ENCODE measurements at regions not wholly inside any gene's neighbourhood (a gene's known extent, or its start where the extent isn't known, plus 50 kb on each side); places are given as distances from the start of the nearest gene placed in this dataset.

DNA sequence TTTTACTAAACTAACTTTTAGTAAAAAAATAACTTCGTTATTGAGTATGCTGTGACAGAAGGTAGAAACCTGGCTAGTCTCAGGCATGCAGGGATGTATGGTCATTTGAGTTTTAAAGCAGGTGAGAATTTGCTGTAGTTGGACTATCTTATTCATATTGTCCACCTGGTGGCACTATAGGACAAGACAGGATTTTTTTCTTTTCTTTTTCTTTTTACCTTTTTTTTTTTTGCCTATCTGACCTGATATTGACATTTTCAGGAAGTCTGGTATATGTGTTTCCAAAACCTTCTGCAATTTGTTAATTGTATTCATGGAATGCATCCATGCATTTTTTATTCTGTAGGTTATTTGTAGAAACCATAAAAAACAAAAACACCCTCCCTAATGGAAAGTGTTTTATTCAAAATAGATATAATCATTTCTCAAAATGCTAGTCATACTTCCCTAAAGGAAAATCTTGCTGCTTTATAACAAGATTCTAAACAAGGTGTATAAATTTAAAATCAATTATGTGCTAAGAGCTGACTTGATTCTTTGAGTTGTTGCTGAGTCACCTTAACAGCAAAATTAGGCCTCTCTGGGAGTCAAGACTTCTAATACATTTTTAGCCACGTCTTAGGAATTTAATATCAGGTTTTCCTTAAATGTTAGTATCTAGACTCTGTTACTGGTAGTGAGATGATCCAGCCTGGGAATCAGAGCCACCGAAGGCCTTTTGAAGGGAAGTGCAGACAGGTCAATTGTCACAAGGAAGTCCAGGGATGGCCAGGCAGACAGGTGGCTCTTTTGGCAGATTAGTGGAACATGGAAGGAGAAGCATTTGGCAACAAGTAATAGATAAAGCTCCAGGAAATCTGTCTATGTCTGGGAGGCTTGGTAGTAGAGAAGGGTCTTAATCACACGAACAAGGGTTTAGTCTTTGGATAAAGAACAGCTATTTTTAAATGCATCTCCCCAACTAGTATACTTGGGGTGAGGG is 201.3 kb upstream of the GNPDA2 start:
- peak in 1 of 2 donors; percentile 21 for DNase-seq

DNA sequence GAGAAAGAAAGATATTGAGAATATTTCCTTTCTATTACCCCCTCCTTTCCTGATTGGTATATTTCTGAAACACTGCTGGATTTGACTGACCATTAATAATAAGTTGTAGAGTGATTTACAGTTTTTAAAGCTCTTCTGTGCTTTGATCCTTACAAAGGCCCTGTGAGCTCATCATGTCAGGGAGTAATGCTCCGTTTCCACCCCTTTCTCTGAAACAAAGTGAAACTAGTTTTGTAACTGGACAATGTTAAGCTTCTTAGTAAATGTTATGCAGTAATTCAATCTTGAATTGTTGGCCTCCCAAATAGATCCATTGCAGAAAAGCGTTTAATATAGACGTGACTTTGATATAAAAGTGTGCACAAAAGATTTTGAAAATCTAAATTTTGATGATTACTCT is 190.1 kb upstream of the GNPDA2 start:
- DNase-seq, result peak in 1 of 2 donors; percentile 12

DNA sequence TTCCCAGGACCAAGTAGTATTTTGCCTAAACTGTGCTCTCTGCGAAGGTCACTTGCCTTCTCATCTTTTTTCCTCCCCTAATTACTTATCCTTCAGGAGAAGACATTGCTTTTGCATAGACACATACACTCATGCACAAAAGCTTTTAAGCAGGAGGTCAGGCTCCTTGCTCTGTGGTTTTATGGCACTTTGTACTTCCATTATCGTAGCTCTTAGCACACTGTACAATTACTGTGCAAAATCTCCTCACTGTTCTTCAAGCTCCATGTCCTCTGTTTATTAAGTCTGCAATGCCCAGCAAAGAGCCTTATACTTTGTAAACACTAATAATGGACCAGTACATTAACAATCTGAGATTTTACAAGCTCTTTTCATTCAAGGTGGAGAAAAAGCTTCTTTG is 188.4 kb upstream of the GNPDA2 start:
- peak in 1 of 2 donors; percentile 1 for DNase-seq

DNA sequence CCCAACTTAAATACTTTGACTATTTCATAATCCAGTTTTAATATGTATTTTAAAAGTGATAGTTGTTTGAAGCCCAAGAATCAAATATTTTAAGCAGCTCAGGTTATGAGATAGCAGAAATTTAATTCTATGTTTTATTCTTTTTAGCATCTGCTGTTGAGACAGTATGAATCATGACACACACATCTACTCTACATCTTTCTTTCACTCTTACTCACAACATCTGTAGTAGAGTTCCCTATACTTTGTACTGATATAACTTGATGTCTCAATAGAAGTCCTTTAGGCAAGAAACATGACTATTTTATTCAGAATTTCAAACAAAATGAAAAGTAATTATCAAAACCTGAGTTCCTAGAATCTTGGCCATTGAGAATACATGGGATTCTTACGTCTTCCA is 187.9 kb upstream of the GNPDA2 start:
- no peak for DNase-seq

DNA sequence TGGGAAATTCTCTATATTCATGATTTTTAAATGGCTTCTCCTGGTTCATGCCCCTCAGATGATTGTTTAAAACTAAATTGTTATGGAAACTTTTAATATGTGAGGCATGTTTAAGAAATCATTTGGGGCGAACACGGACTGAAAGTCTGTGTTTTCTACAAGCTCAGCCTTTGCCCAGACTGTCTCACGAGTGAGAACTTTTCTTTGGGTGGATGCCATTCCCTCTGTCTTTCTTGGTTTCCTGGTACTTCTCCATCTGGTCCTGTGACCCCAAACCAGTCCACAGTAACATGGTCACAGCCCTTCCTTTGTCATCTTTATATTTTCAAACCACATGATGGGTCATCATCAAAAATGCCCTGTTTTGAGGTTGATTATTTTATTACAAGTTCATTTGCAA is 186.6 kb upstream of the GNPDA2 start:
- DNase-seq, result no peak

DNA sequence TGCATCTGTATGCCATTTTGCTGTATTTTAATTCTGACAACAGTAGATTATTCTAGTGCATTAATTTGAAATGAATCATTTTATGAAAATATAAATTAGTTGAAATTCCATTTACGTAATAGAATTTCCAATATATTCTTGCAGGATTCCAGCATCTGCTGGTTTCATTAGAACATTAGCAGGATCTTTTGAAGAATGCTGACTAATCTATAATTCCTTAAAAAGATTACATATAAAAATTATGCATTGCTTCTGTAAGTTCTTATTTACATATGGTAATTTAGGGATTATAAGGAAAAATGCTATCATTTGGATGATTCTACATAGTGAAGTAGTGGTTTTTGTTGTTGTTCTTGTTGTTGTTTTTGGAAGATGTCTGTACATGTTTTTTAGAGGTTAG is 182.2 kb upstream of the GNPDA2 start:
- DNase-seq, result no peak

DNA sequence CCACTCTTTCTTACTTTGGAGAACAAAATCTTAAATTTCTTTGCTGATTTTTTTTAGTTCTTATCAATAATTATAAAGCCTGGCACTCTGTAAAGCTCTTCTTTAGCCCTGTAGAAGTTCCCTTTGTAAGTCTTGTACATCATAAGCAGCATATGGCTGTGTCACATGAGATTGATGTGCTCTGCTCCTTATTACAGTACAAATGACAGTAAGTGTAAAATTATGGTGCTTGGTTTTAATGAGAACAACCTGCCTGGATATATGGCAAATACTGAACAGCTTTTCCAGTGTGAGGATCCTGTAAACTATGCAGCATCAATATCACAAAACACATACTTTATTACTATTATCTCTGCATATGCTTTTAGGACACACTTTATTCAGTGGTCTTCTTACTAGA is 145.9 kb upstream of the GNPDA2 start:
- no peak for DNase-seq

DNA sequence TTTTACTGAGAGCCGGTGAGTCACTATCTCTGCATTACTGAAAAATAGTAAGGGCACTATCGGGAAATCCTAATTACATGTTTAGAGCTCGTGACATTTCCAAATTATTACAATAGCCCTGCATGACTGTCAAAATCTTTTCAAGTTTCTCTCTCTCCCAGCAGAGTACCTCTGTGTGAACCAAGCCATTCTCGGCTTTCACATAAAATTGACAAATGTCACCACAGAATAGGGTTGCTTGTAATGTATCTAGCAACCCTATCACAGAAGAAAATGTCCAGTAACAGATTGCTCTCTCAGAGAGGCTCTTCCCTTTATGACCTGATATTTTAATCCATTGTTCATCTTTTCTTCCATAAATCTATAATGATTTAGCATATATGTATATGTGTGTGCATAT is 144.8 kb upstream of the GNPDA2 start:
- no peak for DNase-seq

DNA sequence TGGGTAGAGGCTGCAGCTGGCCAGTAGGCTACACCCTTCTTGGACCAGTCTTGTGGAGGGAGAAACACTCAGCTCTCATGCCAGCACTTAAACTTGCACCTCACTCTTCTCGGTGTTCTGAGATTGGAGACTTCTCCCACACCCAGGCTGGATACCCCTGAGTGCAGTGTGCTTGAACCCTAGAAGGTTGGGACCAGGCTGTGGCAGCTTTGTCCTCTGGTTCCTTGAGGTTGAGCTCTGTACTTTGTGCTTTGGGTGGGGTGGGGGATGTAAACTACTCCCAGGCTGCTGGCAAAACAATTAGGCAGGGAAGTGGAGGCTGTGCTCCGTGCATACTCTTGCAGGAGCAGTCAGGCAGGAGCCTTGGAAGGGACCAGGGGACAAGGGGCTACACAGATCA is 143.6 kb upstream of the GNPDA2 start:
- DNase-seq, result no peak

DNA sequence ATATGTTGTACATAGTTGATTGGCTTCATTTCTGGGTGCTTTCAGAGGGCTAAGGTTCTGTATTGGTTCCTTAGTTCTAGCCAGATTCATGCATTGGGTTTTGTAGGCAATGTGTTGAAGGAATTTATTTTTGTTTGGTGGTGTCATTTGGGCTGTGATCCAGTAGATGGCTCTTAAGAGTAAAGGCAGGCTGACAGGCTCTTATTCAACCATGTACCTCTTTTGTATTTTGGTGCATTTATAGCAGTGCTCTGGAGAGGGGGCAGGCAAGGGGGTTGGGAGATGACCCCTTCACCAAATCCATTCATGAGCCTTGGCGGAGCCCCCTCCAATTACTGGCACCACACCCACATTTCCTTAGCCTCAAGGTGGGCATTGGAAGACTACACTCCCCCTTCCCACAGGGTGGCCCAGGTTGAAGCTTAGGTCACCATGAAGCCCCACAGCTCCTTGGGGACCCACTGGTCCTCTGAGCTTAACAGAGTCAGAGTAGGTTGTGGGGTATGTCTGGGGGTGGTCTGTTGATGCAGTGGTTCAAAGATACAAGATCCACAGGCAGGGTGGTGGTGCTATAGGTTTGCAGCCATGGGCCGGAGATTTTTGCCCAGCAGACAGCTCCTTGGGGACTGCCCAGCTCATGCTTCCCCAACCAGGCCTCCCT is 143.0 kb upstream of the GNPDA2 start:
- DNase-seq, result no peak

DNA sequence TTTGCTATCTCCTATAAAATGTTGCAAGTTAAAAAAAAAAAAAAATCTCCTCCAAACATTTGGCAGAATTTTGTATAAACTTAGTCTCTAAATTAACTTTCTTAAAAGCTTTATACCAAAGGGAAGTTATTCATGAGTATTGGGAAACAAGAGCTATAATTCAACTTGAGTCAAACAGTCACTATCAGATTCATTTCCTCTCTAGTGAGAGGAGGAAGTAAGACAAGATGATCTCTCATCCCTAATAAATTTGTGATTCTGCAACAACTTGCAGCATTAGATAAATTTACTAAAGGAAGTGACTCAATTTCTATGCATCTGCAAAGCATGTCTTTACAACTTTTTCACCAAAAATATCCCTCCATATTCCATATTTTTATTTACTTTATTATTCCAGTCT is 135.4 kb upstream of the GNPDA2 start:
- no peak for DNase-seq

DNA sequence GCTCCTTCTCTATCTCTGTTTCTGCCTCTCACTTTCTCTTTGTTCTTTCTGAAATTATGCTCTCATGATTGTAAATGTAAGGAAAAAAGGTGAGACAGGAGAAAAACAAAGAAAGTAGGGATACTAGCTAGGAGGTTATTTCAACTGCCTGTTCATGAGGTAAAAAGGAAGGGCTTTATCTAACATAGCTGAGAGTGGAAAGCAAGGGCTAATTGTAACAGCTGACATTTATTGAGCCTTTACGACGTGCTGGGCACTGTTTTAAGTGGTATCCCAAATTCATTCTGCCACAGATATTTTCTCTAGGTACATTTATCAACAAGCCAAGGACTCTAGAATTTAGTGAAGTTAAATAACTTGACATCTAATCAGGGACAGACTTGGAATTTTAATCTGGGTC is 133.1 kb upstream of the GNPDA2 start:
- no peak for DNase-seq

DNA sequence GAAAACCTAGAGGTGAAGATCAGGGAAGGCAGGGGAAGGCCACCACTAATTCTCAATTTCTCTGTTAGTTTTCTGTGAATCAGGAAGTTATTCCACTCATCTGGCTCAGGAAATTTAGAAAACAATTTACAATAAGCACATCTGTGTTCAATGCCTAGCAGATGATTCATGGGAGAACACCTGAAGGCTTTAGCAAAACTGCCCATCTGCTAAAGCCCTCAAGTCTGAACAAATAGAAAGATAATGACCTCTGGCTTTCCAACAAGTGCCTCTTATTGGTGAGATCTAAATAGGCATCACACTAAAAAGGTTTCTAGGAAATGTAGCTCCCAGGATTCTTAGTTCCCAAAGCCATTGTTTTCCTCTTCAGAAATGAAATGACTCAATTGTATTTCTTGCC is 122.1 kb upstream of the GNPDA2 start:
- no peak for DNase-seq

DNA sequence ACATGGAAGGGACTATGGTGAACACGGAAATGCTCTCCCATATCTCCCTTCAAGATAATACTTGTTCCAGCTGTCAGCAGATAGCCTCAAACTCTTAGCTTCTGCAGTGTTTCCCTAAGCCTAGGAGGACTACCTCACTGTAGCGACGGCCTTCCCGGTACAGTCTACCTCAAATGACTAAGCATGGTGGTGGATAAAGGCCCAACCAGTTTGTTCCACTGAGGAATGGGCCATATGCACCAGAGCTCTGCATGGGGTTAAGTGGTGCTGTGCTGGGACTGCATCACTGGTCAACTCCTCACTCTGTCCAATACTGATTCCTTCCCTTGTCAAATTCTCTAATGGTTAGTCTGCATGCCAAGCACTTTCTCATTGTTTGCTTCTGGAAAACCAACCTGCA is 119.6 kb upstream of the GNPDA2 start:
- no peak for DNase-seq

DNA sequence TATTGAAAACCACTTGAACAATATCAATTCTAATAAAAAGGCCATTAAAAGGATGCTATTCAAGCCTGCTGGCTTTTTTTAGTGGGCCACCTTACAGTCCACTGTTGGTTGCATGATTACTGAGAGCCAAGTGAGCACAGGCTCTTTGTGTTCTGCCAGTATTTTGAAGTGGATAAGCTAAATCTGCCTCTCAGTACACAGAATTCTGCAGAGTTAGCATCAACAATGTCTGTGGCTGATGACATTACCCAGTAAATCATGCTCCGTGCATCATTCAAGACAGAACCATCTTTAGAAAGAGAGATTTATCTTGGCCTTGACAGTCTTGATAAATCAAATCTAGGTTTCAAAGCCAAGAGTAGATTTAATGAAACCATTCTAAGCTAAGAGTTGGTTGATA is 119.0 kb upstream of the GNPDA2 start:
- DNase-seq, result no peak

DNA sequence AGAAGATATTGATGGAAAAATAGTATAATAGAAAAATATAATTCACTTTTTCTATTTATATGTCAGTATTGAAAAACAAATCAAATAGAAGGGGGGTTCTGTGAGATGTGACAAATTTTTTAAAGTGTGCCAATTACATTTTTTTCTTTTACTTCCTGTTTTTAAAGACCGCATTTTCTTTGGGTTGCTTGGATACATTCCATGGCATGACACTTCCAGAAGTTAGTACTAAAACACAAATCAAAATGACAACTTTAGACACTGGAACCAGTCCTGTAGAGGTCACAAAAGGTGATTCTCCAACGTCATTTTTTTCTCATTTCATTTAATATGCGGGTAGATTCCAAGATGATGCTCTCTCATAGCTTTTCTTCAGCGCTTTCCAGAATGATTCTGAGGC is 116.2 kb upstream of the GNPDA2 start:
- DNase-seq, result no peak

DNA sequence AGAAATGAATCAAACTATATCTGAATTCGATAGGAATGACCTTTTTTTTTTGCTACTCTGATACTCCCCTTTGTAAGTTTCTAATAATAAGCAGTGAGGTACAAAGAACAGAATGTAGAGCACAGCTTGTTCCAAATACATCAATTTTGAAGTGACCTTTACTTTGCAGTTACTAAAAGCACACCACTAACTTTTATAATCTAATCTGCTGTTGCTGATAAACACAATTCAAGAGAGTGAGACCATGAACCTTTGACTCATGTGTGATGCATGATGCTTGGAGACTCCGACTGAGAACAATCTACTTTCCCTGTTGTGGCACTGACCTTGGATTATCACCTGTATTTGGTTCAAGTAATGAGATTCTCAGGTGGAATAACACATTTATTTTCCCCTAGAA is 91.6 kb upstream of the GNPDA2 start:
- DNase-seq, result no peak

DNA sequence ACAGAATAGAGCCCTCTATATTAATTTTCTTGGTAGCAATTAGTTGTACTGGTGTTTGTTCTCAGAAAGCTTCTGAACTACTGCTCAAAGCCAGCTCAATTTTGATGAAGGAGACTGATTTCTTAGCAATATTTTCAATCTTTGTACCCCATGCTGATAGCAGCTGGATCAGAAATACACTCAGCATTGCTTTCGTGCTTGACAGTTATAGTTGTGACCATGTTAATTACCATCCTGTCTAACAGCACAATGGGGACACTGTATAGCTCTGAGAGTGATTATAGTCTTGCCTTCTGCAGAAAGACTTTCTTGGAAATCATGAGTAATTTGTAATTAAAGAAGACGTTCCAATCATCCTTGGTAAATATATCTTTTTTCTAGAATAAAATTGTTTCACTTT is 79.7 kb upstream of the GNPDA2 start:
- DNase-seq, result no peak

DNA sequence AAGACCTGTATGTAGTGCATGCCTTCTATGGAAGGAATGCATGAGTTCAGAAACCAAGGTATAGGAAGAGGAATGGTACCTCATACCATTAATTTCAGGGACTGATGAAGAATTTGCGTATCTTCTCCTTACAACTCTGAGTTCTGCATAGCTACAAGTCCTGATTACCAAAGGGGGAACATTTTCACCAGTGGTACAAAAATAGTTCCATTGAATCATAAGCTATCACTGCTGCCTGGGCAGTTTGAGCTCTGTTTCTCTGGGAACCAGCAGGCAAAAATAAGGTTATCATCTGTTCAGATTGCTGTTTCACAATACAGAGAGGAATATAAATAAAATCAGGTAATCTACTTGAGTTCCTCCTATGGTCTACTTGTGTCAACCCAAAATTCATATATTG is 77.9 kb upstream of the GNPDA2 start:
- no peak for DNase-seq

DNA sequence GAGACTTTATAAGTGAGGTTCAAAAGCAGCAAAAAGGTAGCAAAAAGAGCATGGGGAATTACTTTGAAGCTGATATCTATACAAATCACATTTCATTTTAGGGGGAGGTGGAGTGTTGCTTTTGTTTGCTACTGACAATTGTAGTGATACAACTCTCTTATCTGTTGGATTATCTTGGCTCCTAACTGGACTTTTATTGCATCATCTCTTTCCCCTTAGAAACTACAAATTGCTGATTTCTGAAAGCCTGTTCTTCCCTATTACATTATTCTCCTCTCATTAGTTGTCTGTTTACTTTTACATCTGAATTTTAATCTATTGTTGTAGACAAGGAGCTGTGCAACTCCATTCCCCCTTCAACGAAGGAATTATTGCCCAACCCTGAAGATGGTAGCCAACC is 75.0 kb upstream of the GNPDA2 start:
- DNase-seq, result no peak

DNA sequence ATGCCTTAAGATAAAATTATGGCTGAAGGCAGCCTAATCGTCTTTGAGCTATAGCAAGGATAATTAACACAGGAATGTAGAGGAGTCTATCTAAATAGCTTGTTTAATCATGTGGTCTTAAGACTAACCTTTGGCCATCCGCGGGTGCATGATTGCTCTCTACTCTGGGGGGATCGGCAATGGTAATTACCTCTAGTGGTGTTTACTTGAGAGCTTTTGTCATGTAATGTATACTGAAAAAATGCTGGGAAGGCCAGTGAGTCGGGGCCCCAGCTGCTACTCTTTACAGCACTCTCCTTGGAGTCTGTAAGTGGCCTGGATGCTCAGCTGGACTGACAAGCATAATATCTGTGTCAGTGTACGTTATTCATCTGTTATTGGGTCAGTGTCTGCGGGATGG is 65.5 kb upstream of the GNPDA2 start:
- DNase-seq, result no peak

DNA sequence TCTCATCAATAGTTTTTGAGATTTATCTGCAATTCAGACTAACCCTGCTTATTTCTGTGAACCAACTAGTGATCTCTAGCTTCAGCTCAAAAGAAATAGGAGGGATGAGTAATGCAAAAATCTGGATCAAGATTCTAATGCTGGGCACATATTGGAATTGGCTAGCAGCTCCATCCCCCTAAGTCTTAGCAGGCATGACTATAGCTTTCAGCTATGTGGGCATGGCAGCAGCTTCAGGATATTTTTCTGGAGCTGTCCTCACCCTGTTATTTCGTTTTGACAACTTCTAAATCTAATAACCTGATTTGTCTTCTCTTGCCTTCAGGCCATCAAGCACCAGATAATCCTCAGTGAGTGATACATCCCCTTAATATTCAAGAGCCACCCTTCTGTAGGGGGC is 50.8 kb upstream of the GNPDA2 start:
- DNase-seq, result no peak

Measured in hippocampal formation (tissue), 2 donors.